ENCODE measurements at regions not wholly inside any gene's neighbourhood (a gene's known extent, or its start where the extent isn't known, plus 50 kb on each side); places are given as distances from the start of the nearest gene placed in this dataset.

GRCh38 chr10:125468278-125468677 lies 214.7 kb downstream of the TEX36 start:
- TF ChIP-seq CTCF (IDR thresholded peaks at IDR 0.05) (no peak), POLR2A (IDR thresholded peaks at IDR 0.05) (no peak)

Measured in esophagus squamous epithelium (tissue), 4 donors.